Peyer's patch (tissue), 4 donors: ENCODE measurements at regions not wholly inside any gene's neighbourhood (a gene's known extent, or its start where the extent isn't known, plus 50 kb on each side); places are given as distances from the start of the nearest gene placed in this dataset.

Experiments
- DNase-seq, 3 donors: peaks; one replicate each; pipeline ENCODE4 v3.0.0-alpha.2; 2017 to 2019
- H3K27ac ChIP-seq, 4 donors: fragments of 200-600 bp; sonication (generic); one replicate each; pipeline ENCODE4 v1.5.1; 2016 to 2019
- H3K27me3 ChIP-seq, 2 donors: fragments of 200-600 bp; sonication (generic); one replicate each; pipeline ENCODE4 v1.5.1; 2019
- H3K36me3 ChIP-seq, 3 donors: fragments of 200-600 bp; sonication (generic); one replicate each; pipeline ENCODE4 v1.5.1; 2016 to 2019
- H3K4me1 ChIP-seq, 4 donors: fragments of 200-600 bp; sonication (generic); one replicate each; pipeline ENCODE4 v1.5.1; 2016 to 2019
- H3K4me3 ChIP-seq, 4 donors: fragments of 200-600 bp; sonication (generic); 1 replicate in 3 of 4; 2 replicates in 1 of 4; pipeline ENCODE4 v1.5.1; 2016 to 2019; ENCODE audit warnings: mild to moderate bottlenecking in 1 of 4
- H3K9me3 ChIP-seq, 4 donors: fragments of 200-600 bp; sonication (generic); one replicate each; pipeline ENCODE4 v1.5.1; 2016 to 2019; ENCODE audit warnings: mild to moderate bottlenecking in 1 of 4
- CTCF ChIP-seq, 6 experiments: fragments of 450-650 bp in 4 of 6; fragments of 200-600 bp in 2 of 6; sonication (generic) in 1 of 6; IDR thresholded peaks; one replicate each; pipeline ENCODE4 v1.5.1; 2017 to 2019; ENCODE audit warnings: antibody characterized with exemption in 6 of 6, mild to moderate bottlenecking in 3 of 6, moderate library complexity in 1 of 6
- POLR2A ChIP-seq, 2 donors: fragments of 450-650 bp; IDR thresholded peaks; one replicate each; pipeline ENCODE4 v1.5.1; 2017; ENCODE audit warnings: antibody characterized with exemption in 2 of 2, mild to moderate bottlenecking in 2 of 2, moderate library complexity in 2 of 2

GRCh38 chr11:25650319-25650718 lies 681.6 kb upstream of the ANO3 start:
- no peak for TF ChIP-seq CTCF (IDR thresholded peaks at IDR 0.05)
- TF ChIP-seq POLR2A (IDR thresholded peaks at IDR 0.05) = no peak
- DNase-seq = no peak
- no peaks in the 10 kb centered on the region for H3K36me3 ChIP-seq
- no peaks in the 10 kb centered on the region for H3K9me3 ChIP-seq
- no peak overlapping the region for H3K4me3 ChIP-seq
- H3K4me1 ChIP-seq = no peaks in the 10 kb centered on the region
- no peaks in the 10 kb centered on the region for H3K27me3 ChIP-seq
- no peak overlapping the region for H3K27ac ChIP-seq

GRCh38 chr11:25655636-25656035 lies 676.3 kb upstream of the ANO3 start:
- no peaks in the 10 kb centered on the region for H3K36me3 ChIP-seq
- no peak for TF ChIP-seq CTCF (IDR thresholded peaks at IDR 0.05)
- no peak for TF ChIP-seq POLR2A (IDR thresholded peaks at IDR 0.05)
- no peak overlapping the region for H3K27ac ChIP-seq
- no peak overlapping the region for H3K4me3 ChIP-seq
- H3K9me3 ChIP-seq = no peaks in the 10 kb centered on the region
- no peaks in the 10 kb centered on the region for H3K27me3 ChIP-seq
- no peak for DNase-seq
- H3K4me1 ChIP-seq = no peaks in the 10 kb centered on the region

GRCh38 chr11:25658916-25659315 lies 673.0 kb upstream of the ANO3 start:
- no peak for TF ChIP-seq CTCF (IDR thresholded peaks at IDR 0.05)
- TF ChIP-seq POLR2A (IDR thresholded peaks at IDR 0.05) = no peak
- Histone ChIP-seq H3K27me3 (no peaks in the 10 kb centered on the region), H3K4me3 (no peak overlapping the region), H3K36me3 (no peaks in the 10 kb centered on the region), H3K27ac (no peak overlapping the region), H3K4me1 (no peaks in the 10 kb centered on the region), H3K9me3 (no peaks in the 10 kb centered on the region)
- no peak for DNase-seq

- no peak for TF ChIP-seq POLR2A (IDR thresholded peaks at IDR 0.05)
- no peak for TF ChIP-seq CTCF (IDR thresholded peaks at IDR 0.05)
These were observed 672.2 kb upstream of the ANO3 start for GRCh38 chr11:25659706-25660105.

GRCh38 chr11:25667871-25668270 lies 664.1 kb upstream of the ANO3 start:
- H3K4me1 ChIP-seq = no peaks in the 10 kb centered on the region
- no peaks in the 10 kb centered on the region for H3K9me3 ChIP-seq
- TF ChIP-seq CTCF (IDR thresholded peaks at IDR 0.05) (no peak), POLR2A (IDR thresholded peaks at IDR 0.05) (no peak)
- DNase-seq = no peak
- no peak overlapping the region for H3K27ac ChIP-seq
- no peaks in the 10 kb centered on the region for H3K27me3 ChIP-seq
- no peaks in the 10 kb centered on the region for H3K36me3 ChIP-seq
- H3K4me3 ChIP-seq = no peak overlapping the region

More at GRCh38 chr11:25659706-25660105, 672.2 kb upstream of the ANO3 start:
- H3K27ac ChIP-seq = no peak overlapping the region
- no peaks in the 10 kb centered on the region for H3K27me3 ChIP-seq
- no peak overlapping the region for H3K4me3 ChIP-seq
- H3K4me1 ChIP-seq = no peaks in the 10 kb centered on the region
- no peaks in the 10 kb centered on the region for H3K36me3 ChIP-seq
- DNase-seq = no peak
- H3K9me3 ChIP-seq = no peaks in the 10 kb centered on the region

- H3K36me3 ChIP-seq = no peaks in the 10 kb centered on the region
- TF ChIP-seq POLR2A (IDR thresholded peaks at IDR 0.05) (no peak), CTCF (IDR thresholded peaks at IDR 0.05) (no peak)
- no peak for DNase-seq
- no peaks in the 10 kb centered on the region for H3K4me1 ChIP-seq
- H3K9me3 ChIP-seq = peaks cover 0 to 8% (median 0%) of the 10 kb centered on the region in 4 donors
- no peak overlapping the region for H3K27ac ChIP-seq
- H3K4me3 ChIP-seq = no peak overlapping the region
- no peaks in the 10 kb centered on the region for H3K27me3 ChIP-seq
These were observed 640.0 kb upstream of the ANO3 start for GRCh38 chr11:25691959-25692358.
